NT2/D1 (cell line): ENCODE measurements at regions not wholly inside any gene's neighbourhood (a gene's known extent, or its start where the extent isn't known, plus 50 kb on each side); places are given as distances from the start of the nearest gene placed in this dataset.

ENCODE experiments used
- DNase-seq: peaks from one replicate; pipeline ENCODE4 v3.0.0-alpha.2; 2011; ENCODE audit warnings: low read depth, low spot score
- H3K27me3 ChIP-seq: 2 replicates; pipeline ENCODE4 v1.6.0; 2011; ENCODE audit warnings: mild to moderate bottlenecking; ENCODE audit not compliant: insufficient read length, insufficient read depth
- H3K36me3 ChIP-seq: 2 replicates; pipeline ENCODE4 v1.6.1; 2011; ENCODE audit warnings: mild to moderate bottlenecking, low read length, mixed read lengths; ENCODE audit not compliant: insufficient read depth, insufficient read length
- H3K4me1 ChIP-seq: 2 replicates; pipeline ENCODE4 v1.5.1; 2011; ENCODE audit not compliant: insufficient read depth, insufficient read length
- H3K4me3 ChIP-seq: 2 replicates; pipeline ENCODE4 v1.5.1; 2011; ENCODE audit warnings: low read depth; ENCODE audit not compliant: insufficient read length
- H3K9ac ChIP-seq: 2 replicates; pipeline ENCODE4 v1.6.0; 2011; ENCODE audit warnings: low read depth; ENCODE audit not compliant: insufficient read length
- H3K9me3 ChIP-seq: 2 replicates; pipeline ENCODE4 v1.5.1; 2011; ENCODE audit warnings: mild to moderate bottlenecking, low read length; ENCODE audit not compliant: insufficient read depth
- SUZ12 ChIP-seq: IDR thresholded peaks from 2 replicates; pipeline ENCODE4 v1.6.1; 2011; ENCODE audit not compliant: insufficient read length, insufficient read depth; ENCODE audit errors: extremely low read depth
- YY1 ChIP-seq: IDR thresholded peaks from 2 replicates; pipeline ENCODE4 v1.6.1; 2011; ENCODE audit not compliant: insufficient read length, insufficient read depth
- ZNF274 ChIP-seq: IDR thresholded peaks from 2 replicates; pipeline ENCODE4 v1.6.1; 2011; ENCODE audit warnings: mild to moderate bottlenecking, low read depth, low read length

GRCh38 chr2:216796115-216796840, 63.6 kb downstream of the TNP1 start:
- Histone ChIP-seq H3K27me3 (no peaks in the 10 kb centered on the region), H3K36me3 (no peaks in the 10 kb centered on the region), H3K9ac (no peak overlapping the region), H3K9me3 (no peaks in the 10 kb centered on the region), H3K4me3 (no peak overlapping the region), H3K4me1 (no peaks in the 10 kb centered on the region)
- TF ChIP-seq YY1 (no peak), SUZ12 (no peak), ZNF274 (no peak)
- DNase-seq = no peak

GRCh38 chr2:216793386-216793785, 66.5 kb downstream of the TNP1 start:
- DNase-seq = no peak
- no peak for TF ChIP-seq ZNF274
- no peak for TF ChIP-seq YY1
- TF ChIP-seq SUZ12 = no peak
- H3K9ac ChIP-seq = no peak overlapping the region
- H3K36me3 ChIP-seq = no peaks in the 10 kb centered on the region
- H3K27me3 ChIP-seq = no peaks in the 10 kb centered on the region
- H3K4me3 ChIP-seq = no peak overlapping the region
- no peaks in the 10 kb centered on the region for H3K4me1 ChIP-seq
- no peaks in the 10 kb centered on the region for H3K9me3 ChIP-seq

DNA sequence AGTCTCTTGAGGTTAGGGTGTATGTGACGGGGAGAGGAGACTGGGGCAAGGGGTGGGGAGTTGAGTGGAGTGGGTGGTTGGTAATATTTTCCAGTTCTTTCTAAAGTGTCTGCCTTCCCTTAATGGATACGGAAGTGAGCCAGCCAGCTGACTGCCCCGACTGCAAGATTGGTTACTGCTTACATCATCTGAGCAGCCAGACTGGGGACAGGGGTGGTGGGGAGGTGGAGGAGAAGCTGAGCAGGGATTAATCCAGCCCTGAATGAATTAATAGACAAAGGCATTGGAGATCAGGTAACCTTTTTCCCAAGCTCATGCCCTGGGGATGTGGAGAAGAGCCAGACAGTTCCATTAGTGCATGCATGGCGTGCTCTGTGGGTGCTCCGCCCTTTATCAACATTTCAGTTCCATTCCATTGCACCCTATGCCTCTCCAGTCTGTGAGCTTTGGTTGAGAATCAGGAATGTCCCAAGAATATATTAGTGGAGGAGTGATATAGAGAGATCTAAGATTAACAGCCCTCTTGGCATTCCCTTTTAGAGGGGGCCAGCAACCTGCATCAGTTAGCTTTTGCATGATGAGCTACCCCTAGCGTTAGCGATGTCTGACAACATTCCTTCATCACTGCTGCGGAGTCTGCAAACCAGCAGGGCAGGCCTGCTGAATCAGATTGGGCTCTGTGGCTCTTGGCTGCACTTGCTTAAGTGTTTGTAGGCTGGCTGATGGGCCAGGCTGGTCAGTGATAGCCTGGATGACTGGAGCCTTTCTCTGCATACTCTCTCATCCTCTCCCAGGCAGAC, 67.4 kb downstream of the TNP1 start:
- H3K9ac ChIP-seq = no peak overlapping the region
- no peaks in the 10 kb centered on the region for H3K36me3 ChIP-seq
- no peak overlapping the region for H3K4me3 ChIP-seq
- H3K4me1 ChIP-seq = no peaks in the 10 kb centered on the region
- DNase-seq = no peak
- TF ChIP-seq YY1 (no peak), ZNF274 (no peak), SUZ12 (no peak)
- H3K27me3 ChIP-seq = no peaks in the 10 kb centered on the region
- H3K9me3 ChIP-seq = no peaks in the 10 kb centered on the region

DNA sequence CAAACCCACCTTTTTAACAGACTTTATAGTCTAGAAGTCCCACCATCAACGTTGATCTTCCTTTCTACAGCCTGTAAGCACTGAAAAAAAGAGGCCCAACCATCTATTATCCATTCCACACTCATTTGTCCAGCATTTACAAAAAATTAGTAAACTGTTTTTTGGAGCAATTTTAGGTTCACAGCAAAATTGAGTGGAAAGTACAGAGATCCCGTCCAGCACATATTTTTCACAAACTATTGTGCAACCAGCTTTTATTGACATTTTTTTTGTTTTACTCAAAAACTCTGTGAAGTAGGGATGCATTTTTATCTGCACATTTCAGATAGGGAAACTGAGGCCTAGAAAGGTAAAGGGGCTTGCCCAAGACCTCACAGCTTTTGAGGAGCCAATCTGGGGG, 68.6 kb downstream of the TNP1 start:
- TF ChIP-seq ZNF274 = no peak
- TF ChIP-seq YY1 = no peak
- TF ChIP-seq SUZ12 = no peak
- H3K4me3 ChIP-seq = no peak overlapping the region
- DNase-seq = no peak
- no peaks in the 10 kb centered on the region for H3K36me3 ChIP-seq
- no peaks in the 10 kb centered on the region for H3K9me3 ChIP-seq
- no peaks in the 10 kb centered on the region for H3K4me1 ChIP-seq
- no peaks in the 10 kb centered on the region for H3K27me3 ChIP-seq
- no peak overlapping the region for H3K9ac ChIP-seq

DNA sequence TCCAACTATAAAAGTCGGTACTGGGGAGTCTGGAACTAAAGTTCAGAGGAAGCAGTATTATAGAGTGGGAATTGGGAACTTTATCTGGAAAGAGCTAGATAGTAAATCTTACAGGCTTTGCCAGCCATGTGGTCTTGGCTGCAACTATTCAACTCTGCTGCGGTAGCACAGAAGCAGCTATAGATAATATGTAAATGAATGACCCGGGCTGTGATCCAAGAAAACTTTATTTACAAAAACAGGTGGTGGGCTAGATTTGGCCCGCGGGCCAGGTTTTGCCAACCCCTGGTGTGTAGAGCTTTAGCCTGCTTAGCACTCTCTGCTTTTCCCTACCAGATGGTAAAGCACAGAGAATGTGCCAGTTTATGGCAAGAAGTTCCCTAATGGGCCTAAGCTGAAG, 70.8 kb downstream of the TNP1 start:
- Histone ChIP-seq H3K9me3 (no peaks in the 10 kb centered on the region), H3K27me3 (no peaks in the 10 kb centered on the region), H3K9ac (no peak overlapping the region), H3K4me3 (no peak overlapping the region), H3K36me3 (no peaks in the 10 kb centered on the region), H3K4me1 (no peaks in the 10 kb centered on the region)
- DNase-seq = no peak
- TF ChIP-seq ZNF274 = no peak
- TF ChIP-seq YY1 = no peak
- TF ChIP-seq SUZ12 = no peak

DNA sequence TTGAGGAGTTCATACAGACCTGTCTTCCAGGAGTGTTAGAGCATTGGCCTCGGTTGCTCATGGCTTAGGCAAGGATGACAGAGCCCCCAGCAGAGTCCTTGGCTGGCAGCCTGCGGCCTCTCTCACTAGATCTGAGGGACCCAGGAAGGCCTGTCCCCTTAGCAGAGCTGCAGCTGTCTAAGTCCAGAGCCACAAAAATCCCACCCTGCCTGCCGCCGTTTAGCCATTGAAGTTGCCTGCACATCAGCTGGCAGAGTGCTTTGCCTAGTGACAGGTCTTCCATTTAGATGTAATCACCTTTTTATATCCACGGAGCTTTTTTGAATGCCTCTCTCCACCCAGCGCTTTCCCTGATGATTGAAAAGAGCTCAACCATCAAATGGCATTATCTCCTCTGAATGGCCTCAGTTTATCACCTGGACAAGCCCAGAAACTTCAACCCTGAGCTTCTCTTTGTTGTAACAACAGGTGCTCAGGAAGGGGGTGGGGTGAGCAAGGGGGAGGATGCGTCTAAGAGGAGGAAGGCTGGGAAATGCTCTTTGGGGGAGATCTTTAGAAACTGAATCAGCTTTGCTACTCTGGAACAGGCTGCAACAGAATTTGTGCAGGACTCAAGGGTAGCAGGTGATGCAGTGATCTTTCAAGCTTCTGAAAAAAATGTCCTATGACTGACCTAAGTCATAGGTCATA, 71.9 kb downstream of the TNP1 start:
- Histone ChIP-seq H3K9me3 (no peaks in the 10 kb centered on the region), H3K4me3 (no peak overlapping the region), H3K27me3 (no peaks in the 10 kb centered on the region), H3K4me1 (no peaks in the 10 kb centered on the region), H3K36me3 (no peaks in the 10 kb centered on the region), H3K9ac (no peak overlapping the region)
- DNase-seq = no peak
- TF ChIP-seq YY1 = no peak
- TF ChIP-seq SUZ12 = no peak
- no peak for TF ChIP-seq ZNF274

DNA sequence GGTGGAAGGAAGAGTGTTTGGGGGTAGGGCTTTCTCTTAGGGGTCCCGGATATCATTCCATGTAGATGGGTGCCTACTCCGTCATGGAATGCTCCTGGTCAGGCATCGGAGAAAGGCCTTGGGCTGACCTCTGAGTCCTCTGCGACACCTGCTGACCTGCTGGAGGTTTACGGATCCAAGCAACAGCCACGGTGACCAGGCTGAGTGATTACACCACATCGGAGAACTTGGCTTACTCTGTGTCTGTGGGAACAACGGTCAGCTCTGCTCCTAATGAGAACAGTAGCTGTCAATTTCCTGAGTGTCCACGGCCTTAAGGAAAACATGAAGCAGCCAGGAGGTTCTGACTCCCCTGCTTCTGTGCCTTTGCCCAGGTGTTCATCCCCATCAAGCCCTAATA, 73.2 kb downstream of the TNP1 start:
- Histone ChIP-seq H3K9me3 (no peaks in the 10 kb centered on the region), H3K4me1 (no peaks in the 10 kb centered on the region), H3K9ac (no peak overlapping the region), H3K27me3 (no peaks in the 10 kb centered on the region), H3K36me3 (no peaks in the 10 kb centered on the region), H3K4me3 (no peak overlapping the region)
- no peak for DNase-seq
- TF ChIP-seq SUZ12 = no peak
- no peak for TF ChIP-seq ZNF274
- no peak for TF ChIP-seq YY1
